Adrenal gland (tissue), 9 donors: ENCODE measurements at regions not wholly inside any gene's neighbourhood (a gene's known extent, or its start where the extent isn't known, plus 50 kb on each side); places are given as distances from the start of the nearest gene placed in this dataset.

Experiments used
- DNase-seq, 7 donors: peaks; one replicate each; pipeline ENCODE4 v3.0.0-alpha.2; 2019 to 2020
- H3K27ac ChIP-seq, 5 donors: fragments of 200-600 bp; sonication (generic) in 4 of 5; 1 replicate in 3 of 5; 2 replicates in 2 of 5; pipeline versions ENCODE4 v1.5.1 to v1.8.0; 2016 to 2020; ENCODE audit warnings: mild to moderate bottlenecking in 1 of 5
- H3K27me3 ChIP-seq: fragments of 200-600 bp; 2 replicates; pipeline ENCODE4 v1.8.0; 2021
- H3K36me3 ChIP-seq, 2 donors: fragments of 200-600 bp; replicated peaks in 1 of 2; 1 replicate in 1 of 2; 2 replicates in 1 of 2; pipeline versions ENCODE4 v1.5.1 to v1.8.0; 2018 to 2022
- H3K4me1 ChIP-seq, 2 donors: fragments of 200-600 bp; replicated peaks in 1 of 2; 1 replicate in 1 of 2; 2 replicates in 1 of 2; pipeline versions ENCODE4 v1.5.1 to v1.8.0; 2018 to 2021
- H3K4me3 ChIP-seq, 4 donors: fragments of 200-600 bp; sonication (generic) in 3 of 4; one replicate each; pipeline ENCODE4 v1.5.1; 2016 to 2018
- H3K9me3 ChIP-seq, 3 donors: fragments of 200-600 bp; sonication (generic) in 1 of 3; replicated peaks in 1 of 3; 1 replicate in 2 of 3; 2 replicates in 1 of 3; pipeline versions ENCODE4 v1.5.1 to v1.8.0; 2016 to 2021
- CTCF ChIP-seq, 6 experiments: fragments of 450-650 bp in 4 of 6; fragments of 200-600 bp in 2 of 6; sonication (generic) in 1 of 6; IDR thresholded peaks; 1 replicate in 5 of 6; 2 replicates in 1 of 6; pipeline versions ENCODE4 v1.5.1 to v1.8.0; 2016 to 2021; ENCODE audit warnings: antibody characterized with exemption in 6 of 6, mild to moderate bottlenecking in 2 of 6, moderate library complexity in 1 of 6
- POLR2A ChIP-seq, 2 donors: fragments of 450-650 bp; IDR thresholded peaks; one replicate each; pipeline ENCODE4 v1.6.1; 2017; ENCODE audit warnings: antibody characterized with exemption in 2 of 2, mild to moderate bottlenecking in 2 of 2, moderate library complexity in 1 of 2
- WGBS, 4 donors: extraction: QIAGEN DNeasy Blood & Tissue Kit in 2 of 4; methylation state at CpG; one replicate each; pipeline versions ENCODE4 v1.1.5 to v1.1.7; 2013 to 2017; 5-methylcytosine and 5-hydroxymethylcytosine counted together
- intact Hi-C, 2 donors: fragments of 100-400 bp; cut with DNase I; formaldehyde crosslinking; loops; one replicate each; pipeline versions ENCODE4 v1.14.1 to v1.15.0; 2022 to 2023
- donor health status: healthy with polysubstance abuse.
- donor health status: Bipolar disorder and iron deficiency.
- donor health status: DM: yes; HTN: yes; CAD: no.
- donor health status: DM: no; HTN: no; CAD: no.
- donor health status: DM: no; HTN: no; CAD: no.

GRCh38 chr14:38080696-38081095 lies 127.0 kb upstream of the SSTR1 start:
- Histone ChIP-seq H3K27me3 (no peaks in the 10 kb centered on the region), H3K9me3 (no peaks in the 10 kb centered on the region), H3K4me1 (no peaks in the 10 kb centered on the region), H3K27ac (no peak overlapping the region), H3K4me3 (no peak overlapping the region), H3K36me3 (no peaks in the 10 kb centered on the region)
- TF ChIP-seq CTCF (IDR thresholded peaks at IDR 0.05) (no peak), POLR2A (IDR thresholded peaks at IDR 0.05) (no peak)
- whole genome bisulfite sequencing, 4 donors = 73 to 82% (median 76%) methylated on average over 2 of the region's 2 CpGs
- intact Hi-C loops = no loop called here
- no peak for DNase-seq

- no peaks in the 10 kb centered on the region for H3K4me1 ChIP-seq
- H3K27ac ChIP-seq = no peak overlapping the region
- H3K36me3 ChIP-seq = no peaks in the 10 kb centered on the region
- 47 to 70% (median 63%) methylated on average over 1 of the region's 1 CpG for WGBS, 4 donors
- DNase-seq = no peak
- no peaks in the 10 kb centered on the region for H3K9me3 ChIP-seq
- no peak overlapping the region for H3K4me3 ChIP-seq
- TF ChIP-seq POLR2A (IDR thresholded peaks at IDR 0.05) (no peak), CTCF (IDR thresholded peaks at IDR 0.05) (no peak)
- no peaks in the 10 kb centered on the region for H3K27me3 ChIP-seq
- intact Hi-C loops = no loop called here
Observed at GRCh38 chr14:38083039-38083438, 124.7 kb upstream of the SSTR1 start.

- Histone ChIP-seq H3K36me3 (no peaks in the 10 kb centered on the region), H3K27ac (no peak overlapping the region), H3K4me1 (no peaks in the 10 kb centered on the region), H3K27me3 (no peaks in the 10 kb centered on the region), H3K4me3 (peak overlapping the region in 1 of 4 donors; percentile 43), H3K9me3 (no peaks in the 10 kb centered on the region)
- WGBS, 4 donors = 49 to 68% (median 58%) methylated on average over 3 of the region's 3 CpGs
- TF ChIP-seq CTCF (IDR thresholded peaks at IDR 0.05) = no peak
- no peak for TF ChIP-seq POLR2A (IDR thresholded peaks at IDR 0.05)
- no peak for DNase-seq
- intact Hi-C loops = no loop called here
Observed at GRCh38 chr14:38089123-38089522, 118.6 kb upstream of the SSTR1 start.

- Histone ChIP-seq H3K9me3 (no peaks in the 10 kb centered on the region), H3K36me3 (no peaks in the 10 kb centered on the region), H3K27ac (no peak overlapping the region), H3K27me3 (no peaks in the 10 kb centered on the region), H3K4me1 (no peaks in the 10 kb centered on the region), H3K4me3 (no peak overlapping the region)
- TF ChIP-seq CTCF (IDR thresholded peaks at IDR 0.05) (no peak), POLR2A (IDR thresholded peaks at IDR 0.05) (no peak)
- intact Hi-C loops = no loop called here
- no peak for DNase-seq
- 52 to 73% (median 64%) methylated on average over 3 of the region's 3 CpGs for WGBS, 4 donors
Observed at GRCh38 chr14:38090506-38090905, 117.2 kb upstream of the SSTR1 start.
